GM12892 (cell line): ENCODE measurements at regions not wholly inside any gene's neighbourhood (a gene's known extent, or its start where the extent isn't known, plus 50 kb on each side); places are given as distances from the start of the nearest gene placed in this dataset.

Experiments
- DNase-seq: peaks from one replicate; pipeline ENCODE4 v3.0.0; 2011; ENCODE audit not compliant: insufficient read length
- FAIRE-seq: peaks from 2 replicates; lab custom pipeline; 2011; peaks lifted over from hg19 to GRCh38; lab: Jason Lieb, UNC
- POLR2A ChIP-seq: IDR thresholded peaks from 2 replicates; pipeline ENCODE4 v1.6.1; 2011; ENCODE audit warnings: low read depth, low read length, control low read depth
- POLR2AphosphoS5 ChIP-seq: IDR thresholded peaks from 2 replicates; pipeline ENCODE4 v1.6.1; 2011; ENCODE audit warnings: low read depth, low read length, control low read depth
- TAF1 ChIP-seq: IDR thresholded peaks from 2 replicates; pipeline ENCODE4 v1.6.1; 2011; ENCODE audit warnings: low read depth, mild to moderate bottlenecking, control low read depth, low read length, borderline replicate concordance

DNA sequence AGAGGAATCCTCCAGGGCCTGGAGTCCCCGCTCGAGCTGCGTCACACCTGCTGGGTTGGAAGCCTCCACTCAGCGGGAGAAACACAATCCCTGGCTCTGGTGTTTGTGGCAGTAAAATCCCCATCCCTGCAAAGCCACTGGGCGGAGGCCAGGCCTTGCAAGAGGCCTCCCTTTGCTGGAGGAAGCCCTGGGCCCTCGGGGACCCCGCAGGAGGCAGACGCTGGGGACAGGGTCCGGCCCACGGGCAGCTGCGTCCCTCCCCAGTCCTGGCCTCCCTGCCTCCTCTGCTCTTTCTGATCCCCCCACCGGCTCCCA, 194.7 kb downstream of the BRD1 start:
- DNase-seq (no peak), FAIRE-seq (no peak)
- TF ChIP-seq POLR2A (no peak), POLR2AphosphoS5 (no peak), TAF1 (no peak)

DNA sequence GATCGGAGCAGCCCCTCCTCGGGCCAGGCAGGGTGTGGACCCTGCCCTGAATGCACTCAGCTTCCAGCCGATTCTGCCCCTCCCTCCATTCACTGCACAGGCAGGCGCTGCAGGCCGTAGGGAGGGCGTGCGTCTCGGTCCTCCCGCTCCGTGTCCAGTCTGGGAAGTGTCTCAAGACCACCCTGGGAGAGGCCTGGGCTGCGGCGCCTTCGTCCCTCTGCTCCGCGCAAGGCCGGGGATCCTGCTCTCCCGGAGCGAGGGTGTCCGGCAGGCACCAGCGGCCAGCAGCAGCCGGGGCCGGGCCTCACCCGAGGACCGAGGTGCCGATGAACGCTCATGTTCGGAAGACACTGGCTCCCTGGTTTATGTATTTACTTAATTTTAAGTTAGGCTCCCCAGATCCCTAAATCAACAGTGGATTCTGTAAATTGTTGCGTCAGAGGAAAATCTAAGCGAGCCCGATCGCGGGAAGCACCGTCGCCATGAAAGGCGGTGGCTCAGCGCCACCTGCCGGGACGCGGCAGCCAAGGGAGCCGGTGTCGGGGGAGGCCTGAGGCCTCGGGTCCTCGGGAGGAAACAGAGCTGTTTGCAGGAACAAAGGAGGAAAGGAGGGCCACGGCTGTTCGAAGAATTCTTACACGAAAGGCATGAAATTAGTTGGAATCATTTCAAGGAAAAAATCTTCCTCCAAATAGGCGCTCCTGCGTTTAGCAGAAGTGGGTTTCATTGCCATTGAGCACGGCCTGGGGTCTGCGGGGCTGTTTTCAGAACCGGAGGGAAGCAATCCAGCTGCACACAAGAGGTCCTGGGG, 195.3 kb downstream of the BRD1 start:
- FAIRE-seq (no peak), DNase-seq (no peak)
- TF ChIP-seq TAF1 (no peak), POLR2AphosphoS5 (no peak), POLR2A (no peak)

DNA sequence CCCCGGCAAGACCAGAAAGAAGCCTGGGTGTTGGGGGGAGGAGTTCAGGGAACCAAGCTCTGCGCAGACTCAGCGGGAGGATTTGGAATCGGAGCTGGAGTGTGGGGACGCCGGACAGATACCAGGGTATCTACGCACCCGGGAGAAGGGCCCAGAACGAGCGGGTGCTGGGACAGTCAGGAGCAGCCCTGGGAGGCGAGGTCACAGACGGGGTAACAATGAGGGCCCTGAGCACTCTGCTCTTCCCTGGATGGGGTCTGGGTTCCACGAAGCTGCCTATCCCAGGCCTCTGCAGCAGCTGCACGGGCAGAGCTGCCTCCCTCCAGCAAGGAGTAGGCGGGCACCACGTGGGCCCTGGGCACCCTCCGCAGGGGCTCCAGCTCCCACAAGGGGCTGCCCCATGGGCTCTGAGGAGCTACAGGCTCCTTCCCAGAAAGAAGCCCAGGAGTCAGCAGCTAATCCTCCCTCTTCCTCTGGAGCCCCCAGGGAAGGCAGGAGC, 197.2 kb downstream of the BRD1 start:
- TF ChIP-seq POLR2AphosphoS5, result no peak
- no peak for TF ChIP-seq POLR2A
- no peak for TF ChIP-seq TAF1
- no peak for FAIRE-seq
- no peak for DNase-seq

DNA sequence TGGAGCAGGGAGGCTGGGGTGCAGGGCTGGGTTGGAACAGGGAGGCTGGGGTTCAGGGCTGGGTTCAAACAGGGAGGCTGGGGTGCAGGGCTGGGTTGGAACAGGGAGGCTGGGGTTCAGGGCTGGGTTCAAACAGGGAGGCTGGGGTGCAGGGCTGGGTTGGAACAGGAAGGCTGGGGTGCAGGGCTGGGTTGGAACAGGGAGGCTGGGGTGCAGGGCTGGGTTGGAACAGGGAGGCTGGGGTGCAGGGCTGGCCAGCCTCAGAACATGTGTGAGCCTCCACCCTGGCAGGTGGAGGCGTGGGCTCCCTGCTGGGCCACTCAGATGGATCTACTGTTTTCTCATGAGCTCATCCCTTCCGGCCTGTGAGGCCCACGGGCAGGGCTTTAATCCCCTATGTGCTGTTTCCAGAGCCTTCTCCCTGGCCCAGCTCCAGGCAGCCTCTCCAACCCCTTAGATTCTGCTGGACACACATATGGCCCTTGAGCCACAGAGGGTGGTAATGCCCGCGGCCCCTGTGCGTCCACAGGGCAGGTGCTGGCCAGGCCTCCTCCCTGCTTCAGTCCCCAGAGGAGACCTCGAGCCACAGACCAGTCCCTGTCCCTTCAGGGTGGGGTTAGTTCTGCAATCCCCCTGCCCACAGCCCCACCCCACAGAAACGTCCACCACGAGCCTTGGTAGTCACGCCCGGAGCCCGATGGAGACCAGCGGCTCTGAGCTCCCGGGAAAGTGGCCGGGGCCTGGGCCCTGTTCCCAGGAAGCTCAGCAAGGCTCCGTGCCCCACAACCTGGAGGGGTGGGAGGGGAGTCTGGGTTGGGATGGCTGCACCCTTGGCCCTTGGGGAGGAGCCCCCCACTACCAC, 197.9 kb downstream of the BRD1 start:
- DNase-seq (no peak), FAIRE-seq (no peak)
- TF ChIP-seq TAF1 (no peak), POLR2A (no peak), POLR2AphosphoS5 (no peak)

DNA sequence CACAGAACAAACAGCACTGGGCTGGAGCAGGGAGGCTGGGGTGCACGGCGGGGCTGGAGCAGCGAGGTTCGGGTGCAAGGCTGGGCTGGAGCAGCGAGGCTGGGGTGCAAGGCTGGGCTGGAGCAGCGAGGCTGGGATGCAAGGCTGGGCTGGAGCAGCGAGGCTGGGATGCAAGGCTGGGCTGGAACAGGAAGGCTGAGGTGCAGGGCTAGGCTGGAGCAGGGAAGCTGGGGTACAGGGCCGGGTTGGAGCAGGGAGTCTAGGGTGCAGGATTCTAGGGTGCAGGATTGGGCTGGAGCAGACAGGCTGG, 198.5 kb downstream of the BRD1 start:
- FAIRE-seq (no peak), DNase-seq (no peak)
- no peak for TF ChIP-seq POLR2A
- TF ChIP-seq POLR2AphosphoS5, result no peak
- TF ChIP-seq TAF1, result no peak

DNA sequence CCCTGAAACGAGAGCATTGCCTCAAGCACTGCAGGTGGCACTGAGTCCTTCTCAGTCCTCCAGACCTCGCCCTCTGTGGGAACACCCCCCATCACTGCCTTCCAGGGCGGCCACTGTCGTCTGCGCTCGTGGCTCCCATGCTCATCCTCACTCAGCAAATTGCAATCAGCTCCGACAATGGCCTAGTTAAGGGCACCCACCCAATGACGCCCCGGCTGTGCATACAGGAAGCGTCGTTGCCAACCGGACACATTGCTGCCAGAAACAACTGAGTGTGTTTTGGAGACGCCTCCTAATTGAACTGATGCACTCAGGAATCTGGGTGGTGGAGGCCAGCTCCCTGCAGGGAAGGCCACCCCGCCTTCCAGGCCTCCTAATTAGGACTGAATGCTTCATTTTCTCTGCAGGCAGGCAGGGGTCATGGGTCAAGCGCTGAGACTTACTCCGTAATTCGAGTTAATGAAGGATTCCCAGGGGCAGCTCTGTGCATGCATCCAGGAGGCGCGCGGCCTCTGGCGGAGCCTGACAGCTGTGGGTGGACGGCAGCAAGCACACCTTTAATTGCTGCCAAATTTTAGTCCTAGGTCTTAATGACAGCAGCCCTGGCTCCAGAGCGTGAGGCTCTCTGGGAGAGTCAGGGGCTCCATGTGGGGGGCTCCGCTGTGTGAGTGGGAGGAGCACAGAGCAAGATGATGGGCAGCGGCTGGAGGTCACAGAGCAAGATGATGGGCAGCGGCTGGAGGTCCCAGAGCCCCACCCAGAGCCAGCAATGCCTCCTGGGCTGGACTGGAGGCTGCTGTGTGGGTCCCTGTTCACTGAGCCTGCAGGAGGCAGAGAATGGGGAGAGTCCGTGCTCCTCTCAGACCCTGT, 199.0 kb downstream of the BRD1 start:
- FAIRE-seq (no peak), DNase-seq (no peak)
- TF ChIP-seq POLR2A (no peak), POLR2AphosphoS5 (no peak), TAF1 (no peak)

DNA sequence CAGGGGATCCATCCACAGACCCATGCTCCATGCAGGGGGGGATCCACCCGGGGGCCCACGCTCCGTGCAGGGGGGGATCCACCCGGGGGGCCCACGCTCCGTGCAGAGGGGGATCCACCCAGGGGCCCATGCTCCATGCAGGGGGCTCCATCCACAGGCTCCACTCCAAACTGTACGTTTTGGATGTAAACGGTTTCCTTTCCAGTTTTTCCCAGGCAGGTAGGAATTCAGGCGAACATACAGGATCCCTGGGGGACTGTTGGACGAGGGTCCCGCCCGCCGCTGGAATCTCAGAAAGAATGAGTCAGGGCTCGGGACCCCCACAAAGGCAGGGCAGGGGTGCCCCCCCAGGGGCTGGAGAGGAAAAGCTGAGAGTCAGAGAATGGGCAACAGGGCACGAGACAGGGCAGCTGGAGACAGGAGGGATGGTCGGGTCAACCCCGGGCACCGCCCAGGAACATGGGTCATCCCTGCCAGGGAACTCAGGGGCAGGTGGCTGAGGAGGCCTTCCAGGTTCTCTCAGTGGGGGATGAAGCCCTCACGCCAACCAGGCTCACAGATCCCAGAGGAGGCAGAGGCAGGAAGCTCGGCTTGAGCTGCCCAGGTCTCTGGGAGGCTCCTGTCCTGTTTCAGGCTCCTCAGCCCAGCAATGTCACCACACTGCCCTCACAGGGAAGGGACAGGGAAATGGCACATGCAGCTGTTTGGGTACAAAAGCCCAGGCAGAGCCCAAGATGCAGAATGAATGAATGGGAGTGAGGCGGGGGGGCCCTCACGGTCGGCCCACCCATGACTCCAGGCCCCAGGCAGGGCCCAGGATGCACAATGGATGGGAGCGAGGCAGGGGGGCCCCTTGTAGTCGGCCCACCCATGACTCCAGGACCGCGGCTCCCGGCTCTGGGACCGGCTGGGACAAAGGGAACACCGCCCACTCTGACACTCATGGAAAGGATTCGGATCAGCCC, 200.2 kb downstream of the BRD1 start:
- FAIRE-seq, result no peak
- DNase-seq, result no peak
- TF ChIP-seq POLR2A, result no peak

DNA sequence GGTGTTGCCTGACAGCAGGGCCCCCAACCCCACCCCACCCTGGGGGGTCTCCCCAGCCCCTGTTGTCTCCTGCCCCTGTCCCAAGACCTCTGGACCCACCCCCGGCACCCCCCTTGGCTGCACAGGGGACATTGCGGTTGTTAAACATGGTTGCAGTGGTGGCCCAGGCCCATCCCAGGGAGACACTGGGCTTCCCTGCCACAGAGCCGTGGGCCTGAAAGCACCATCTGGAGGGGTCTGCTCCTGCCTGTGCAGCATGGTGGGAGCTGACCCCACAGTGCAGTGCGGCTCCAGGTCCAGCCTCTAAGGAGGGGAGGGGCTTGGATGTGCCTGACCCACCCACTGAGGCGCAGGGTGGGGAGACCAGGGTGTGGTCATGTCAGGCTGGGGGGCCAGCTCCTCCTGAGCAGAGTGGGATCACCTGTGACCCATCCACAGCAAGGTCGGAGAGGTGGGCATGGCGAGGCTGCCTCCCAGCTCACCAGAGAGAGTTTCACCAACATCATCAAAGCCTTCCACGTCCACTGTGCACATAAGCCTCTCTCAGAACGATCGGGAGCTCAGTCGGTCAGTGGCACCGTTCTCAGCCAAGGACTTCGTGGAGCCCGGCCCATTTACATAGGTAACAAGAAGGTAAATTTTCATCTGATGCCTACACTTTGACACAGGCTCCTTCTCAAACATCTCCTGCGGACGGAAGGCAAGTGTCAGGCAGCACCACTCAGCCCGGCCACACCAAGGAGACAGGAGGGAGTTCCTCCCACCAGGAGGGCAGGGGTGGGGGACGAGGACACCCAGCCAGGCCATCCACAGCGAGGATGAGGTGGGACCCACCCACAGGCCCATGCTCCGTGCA, 201.1 kb downstream of the BRD1 start:
- TF ChIP-seq POLR2A (no peak), POLR2AphosphoS5 (no peak), TAF1 (no peak)
- DNase-seq, result no peak
- no peak for FAIRE-seq

DNA sequence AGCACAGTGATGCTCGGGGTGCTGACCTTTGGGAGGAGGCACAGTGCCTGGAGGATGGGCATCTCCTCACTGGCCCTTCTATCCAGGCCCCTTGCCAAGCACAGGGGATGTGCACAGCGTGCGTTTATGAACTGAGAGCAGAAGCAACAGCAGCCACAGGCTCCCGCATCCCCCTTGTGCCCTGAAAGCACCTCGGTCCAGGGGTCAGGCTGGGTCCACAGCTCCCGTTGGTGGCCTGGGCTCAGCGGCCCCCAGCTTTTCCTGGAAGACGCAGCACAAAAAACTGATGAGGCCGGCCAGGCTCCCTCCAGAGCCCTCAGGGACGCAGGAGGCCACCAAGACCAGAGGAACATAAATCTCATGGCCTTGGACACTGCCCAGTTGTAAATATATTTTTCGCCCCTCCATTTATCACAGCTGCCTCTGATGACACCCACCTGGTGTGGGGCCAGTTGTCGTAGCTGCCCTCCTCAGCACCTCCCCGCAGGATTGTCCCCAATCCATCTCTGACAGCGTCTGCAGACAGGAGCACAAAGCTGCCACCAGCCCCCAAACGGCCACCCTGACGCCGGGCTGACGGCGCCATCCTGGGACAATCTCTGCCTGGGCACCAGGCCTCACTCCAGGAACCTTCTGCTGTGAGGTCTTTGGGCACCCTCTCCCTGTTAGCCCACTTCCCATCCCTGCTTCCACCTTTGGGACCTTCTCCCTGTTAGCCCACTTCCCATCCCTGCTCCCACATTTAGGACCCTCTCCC, 203.1 kb downstream of the BRD1 start:
- FAIRE-seq, result no peak

DNA sequence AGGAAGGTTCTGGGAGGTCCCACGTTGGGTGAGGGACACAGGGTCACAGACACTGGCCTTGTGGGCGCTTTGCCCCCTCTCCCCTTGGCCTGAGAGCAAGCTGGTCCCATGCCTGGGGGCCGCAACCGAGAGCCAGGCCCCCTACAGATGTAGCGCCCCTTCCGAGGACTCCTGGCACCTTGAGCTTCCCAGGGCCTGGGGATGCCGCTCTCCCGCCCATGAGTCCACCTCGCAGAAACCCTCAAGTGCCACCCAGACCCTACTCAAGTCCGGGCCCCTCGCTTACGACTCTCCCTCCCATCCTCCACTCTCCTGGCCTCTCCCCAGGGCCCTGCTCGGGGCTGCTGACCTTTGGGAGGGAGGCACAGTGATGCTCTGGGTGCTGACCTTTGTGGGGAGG, 204.0 kb downstream of the BRD1 start:
- TF ChIP-seq POLR2AphosphoS5 (no peak), TAF1 (no peak), POLR2A (no peak)
- FAIRE-seq (no peak), DNase-seq (no peak)

More for the DNA sequence above, 203.1 kb downstream of the BRD1 start:
- TF ChIP-seq POLR2A (no peak), TAF1 (no peak), POLR2AphosphoS5 (no peak)
- no peak for DNase-seq
